Activated CD8-positive, alpha-beta memory T cell treated with anti-CD3 and anti-CD28 coated beads for 36 hours (primary cell): ENCODE measurements at regions not wholly inside any gene's neighbourhood (a gene's known extent, or its start where the extent isn't known, plus 50 kb on each side); places are given as distances from the start of the nearest gene placed in this dataset.

Experiments used
- CTCF ChIA-PET: fragments of 350-600 bp; sonication (Branson Sonifier 250); formaldehyde crosslinking; loops from one replicate; lab custom pipeline; 2021; ENCODE audit warnings: antibody characterized with exemption; lab: Charles Lee
- POLR2A ChIA-PET: fragments of 350-600 bp; sonication (Branson Sonifier 250); formaldehyde crosslinking; loops from one replicate; lab custom pipeline; 2021; ENCODE audit warnings: antibody characterized with exemption; lab: Charles Lee

GRCh38 chr5:167754501-167755021 is 536.9 kb upstream of the WWC1 start:
- POLR2A ChIA-PET = no interaction called here
- CTCF ChIA-PET = no interaction called here

- POLR2A ChIA-PET = no interaction called here
These were observed 536.0 kb upstream of the WWC1 start for GRCh38 chr5:167755420-167755819.

GRCh38 chr5:167759057-167759821 is 532.2 kb upstream of the WWC1 start:
- ChIA-PET CTCF (no interaction called here), POLR2A (no interaction called here)

More at GRCh38 chr5:167755420-167755819, 536.0 kb upstream of the WWC1 start:
- CTCF ChIA-PET = no interaction called here

GRCh38 chr5:167763772-167764171 is 527.7 kb upstream of the WWC1 start:
- ChIA-PET CTCF (no interaction called here), POLR2A (no interaction called here)

- POLR2A ChIA-PET = no interaction called here
- CTCF ChIA-PET = no interaction called here
These were observed 526.7 kb upstream of the WWC1 start for GRCh38 chr5:167764641-167765289.

- ChIA-PET CTCF (no interaction called here), POLR2A (no interaction called here)
These were observed 526.1 kb upstream of the WWC1 start for GRCh38 chr5:167765352-167765751.

- ChIA-PET POLR2A (no interaction called here), CTCF (no interaction called here)
These were observed 524.5 kb upstream of the WWC1 start for GRCh38 chr5:167766957-167767356.

- CTCF ChIA-PET = no interaction called here
- POLR2A ChIA-PET = no interaction called here
These were observed 523.6 kb upstream of the WWC1 start for GRCh38 chr5:167767795-167768194.

GRCh38 chr5:167769846-167770413 is 521.5 kb upstream of the WWC1 start:
- ChIA-PET CTCF (no interaction called here), POLR2A (no interaction called here)

GRCh38 chr5:167770461-167770860 is 521.0 kb upstream of the WWC1 start:
- POLR2A ChIA-PET = no interaction called here
- CTCF ChIA-PET = no interaction called here

- POLR2A ChIA-PET = no interaction called here
- CTCF ChIA-PET = no interaction called here
These were observed 519.9 kb upstream of the WWC1 start for GRCh38 chr5:167771571-167771970.

- CTCF ChIA-PET = no interaction called here
- POLR2A ChIA-PET = no interaction called here
These were observed 517.7 kb upstream of the WWC1 start for GRCh38 chr5:167773668-167774301.

- POLR2A ChIA-PET = no interaction called here
- CTCF ChIA-PET = no interaction called here
These were observed 513.7 kb upstream of the WWC1 start for GRCh38 chr5:167777746-167778145.

GRCh38 chr5:167778228-167778627 is 513.2 kb upstream of the WWC1 start:
- ChIA-PET CTCF (no interaction called here), POLR2A (no interaction called here)

- ChIA-PET POLR2A (no interaction called here), CTCF (no interaction called here)
These were observed 511.8 kb upstream of the WWC1 start for GRCh38 chr5:167779644-167780043.

- ChIA-PET CTCF (no interaction called here), POLR2A (no interaction called here)
These were observed 511.3 kb upstream of the WWC1 start for GRCh38 chr5:167780177-167780576.

GRCh38 chr5:167783145-167783817 is 508.2 kb upstream of the WWC1 start:
- CTCF ChIA-PET = no interaction called here
- POLR2A ChIA-PET = no interaction called here

GRCh38 chr5:167785106-167785505 is 506.3 kb upstream of the WWC1 start:
- CTCF ChIA-PET = no interaction called here
- POLR2A ChIA-PET = no interaction called here

GRCh38 chr5:167785901-167786300 is 505.5 kb upstream of the WWC1 start:
- CTCF ChIA-PET = no interaction called here

More at GRCh38 chr5:167785901-167786300, 505.5 kb upstream of the WWC1 start:
- POLR2A ChIA-PET = no interaction called here
